Adrenal gland (tissue), 5 donors: ENCODE measurements at regions not wholly inside any gene's neighbourhood (a gene's known extent, or its start where the extent isn't known, plus 50 kb on each side); places are given as distances from the start of the nearest gene placed in this dataset.

Experiments used
- POLR2A ChIP-seq, 2 donors: fragments of 450-650 bp; IDR thresholded peaks; one replicate each; pipeline ENCODE4 v1.6.1; 2017; ENCODE audit warnings: antibody characterized with exemption in 2 of 2, mild to moderate bottlenecking in 2 of 2, moderate library complexity in 1 of 2
- TF ChIP-seq, protein P1 (sequence below), 6 experiments: fragments of 450-650 bp in 4 of 6; fragments of 200-600 bp in 2 of 6; sonication (generic) in 1 of 6; IDR thresholded peaks; 1 replicate in 5 of 6; 2 replicates in 1 of 6; pipeline versions ENCODE4 v1.5.1 to v1.8.0; 2016 to 2021; ENCODE audit warnings: antibody characterized with exemption in 6 of 6, mild to moderate bottlenecking in 2 of 6, moderate library complexity in 1 of 6
- donor health status: DM: no; HTN: no; CAD: no.

DNA sequence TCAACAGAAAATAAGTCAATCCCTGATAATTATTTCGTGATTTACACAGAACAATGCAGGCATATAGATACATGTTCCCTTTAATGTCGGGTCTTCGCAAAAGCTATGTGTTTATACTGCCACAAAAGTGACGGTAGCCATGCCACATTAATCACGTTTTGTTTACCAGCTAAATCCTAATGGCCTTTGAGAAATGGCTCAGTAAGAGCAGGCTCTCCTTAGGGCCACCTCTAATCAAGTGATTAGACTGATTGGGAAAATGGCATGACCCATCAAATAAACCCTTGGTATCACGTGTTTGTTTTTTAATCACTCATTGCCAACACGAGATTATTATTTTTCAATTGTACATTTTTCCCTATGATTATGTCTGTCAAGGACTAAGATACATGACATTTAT lies 102.0 kb upstream of the USP25 start:
- TF ChIP-seq POLR2A (IDR thresholded peaks at IDR 0.05) = no peak
- TF ChIP-seq, protein P1, sequence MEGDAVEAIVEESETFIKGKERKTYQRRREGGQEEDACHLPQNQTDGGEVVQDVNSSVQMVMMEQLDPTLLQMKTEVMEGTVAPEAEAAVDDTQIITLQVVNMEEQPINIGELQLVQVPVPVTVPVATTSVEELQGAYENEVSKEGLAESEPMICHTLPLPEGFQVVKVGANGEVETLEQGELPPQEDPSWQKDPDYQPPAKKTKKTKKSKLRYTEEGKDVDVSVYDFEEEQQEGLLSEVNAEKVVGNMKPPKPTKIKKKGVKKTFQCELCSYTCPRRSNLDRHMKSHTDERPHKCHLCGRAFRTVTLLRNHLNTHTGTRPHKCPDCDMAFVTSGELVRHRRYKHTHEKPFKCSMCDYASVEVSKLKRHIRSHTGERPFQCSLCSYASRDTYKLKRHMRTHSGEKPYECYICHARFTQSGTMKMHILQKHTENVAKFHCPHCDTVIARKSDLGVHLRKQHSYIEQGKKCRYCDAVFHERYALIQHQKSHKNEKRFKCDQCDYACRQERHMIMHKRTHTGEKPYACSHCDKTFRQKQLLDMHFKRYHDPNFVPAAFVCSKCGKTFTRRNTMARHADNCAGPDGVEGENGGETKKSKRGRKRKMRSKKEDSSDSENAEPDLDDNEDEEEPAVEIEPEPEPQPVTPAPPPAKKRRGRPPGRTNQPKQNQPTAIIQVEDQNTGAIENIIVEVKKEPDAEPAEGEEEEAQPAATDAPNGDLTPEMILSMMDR (IDR thresholded peaks at IDR 0.05) = no peak
